SK-N-SH treated with all-trans-retinoic acid at 6 μM for 48 hours (cell line): ENCODE measurements at regions not wholly inside any gene's neighbourhood (a gene's known extent, or its start where the extent isn't known, plus 50 kb on each side); places are given as distances from the start of the nearest gene placed in this dataset.

Experiments used
- PATZ1 ChIP-seq: fragments of 250-450 bp; sonication (Bioruptor Pico); IDR thresholded peaks from 2 replicates; pipeline ENCODE4 v1.8.0; 2020; ENCODE audit warnings: mild to moderate bottlenecking, moderate library complexity, borderline replicate concordance
- PPARA ChIP-seq: fragments of 250-450 bp; sonication (Bioruptor Pico); IDR thresholded peaks from 2 replicates; pipeline ENCODE4 v1.5.0; 2020; ENCODE audit warnings: mild to moderate bottlenecking, borderline replicate concordance
- ZFP3 ChIP-seq: fragments of 250-450 bp; sonication (Bioruptor Pico); IDR thresholded peaks from 2 replicates; pipeline ENCODE4 v1.5.0; 2020; ENCODE audit warnings: mild to moderate bottlenecking, moderate library complexity
- ZNF70 ChIP-seq: fragments of 450-650 bp; formaldehyde crosslinking; IDR thresholded peaks from 2 replicates; pipeline ENCODE4 v1.5.0; 2020; ENCODE audit warnings: mild to moderate bottlenecking, moderate library complexity
- TF ChIP-seq, protein P1 (sequence below): fragments of 250-450 bp; sonication (Bioruptor Pico); IDR thresholded peaks from 2 replicates; pipeline ENCODE4 v1.8.0; 2021; ENCODE audit warnings: low read depth, mild to moderate bottlenecking, moderate library complexity, borderline replicate concordance
- TF ChIP-seq, protein P2 (sequence below): fragments of 250-450 bp; sonication (Bioruptor Pico); IDR thresholded peaks from 2 replicates; pipeline ENCODE4 v1.5.1; 2020; ENCODE audit warnings: low read depth, mild to moderate bottlenecking, moderate library complexity

DNA sequence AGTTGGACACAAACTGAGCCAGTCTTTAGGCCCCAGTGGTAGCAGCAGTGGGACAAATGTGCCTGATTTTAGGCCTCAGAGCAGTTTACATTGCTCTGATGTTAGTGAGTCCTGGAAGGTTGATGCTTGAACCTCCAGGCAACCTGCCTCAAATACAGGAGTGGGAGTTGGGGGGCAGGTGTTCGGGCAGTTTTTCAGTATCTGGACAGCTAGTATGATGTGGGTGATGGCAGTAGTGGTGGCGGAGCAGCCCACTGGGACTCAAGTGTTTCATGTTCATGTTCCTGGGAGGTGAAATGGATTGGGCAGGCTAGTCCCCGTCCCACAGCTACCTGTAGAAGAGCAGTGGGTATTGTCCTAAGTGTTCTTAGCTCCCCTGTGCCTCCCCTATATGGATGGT, 857.8 kb downstream of the JRKL start:
- TF ChIP-seq, protein P1, sequence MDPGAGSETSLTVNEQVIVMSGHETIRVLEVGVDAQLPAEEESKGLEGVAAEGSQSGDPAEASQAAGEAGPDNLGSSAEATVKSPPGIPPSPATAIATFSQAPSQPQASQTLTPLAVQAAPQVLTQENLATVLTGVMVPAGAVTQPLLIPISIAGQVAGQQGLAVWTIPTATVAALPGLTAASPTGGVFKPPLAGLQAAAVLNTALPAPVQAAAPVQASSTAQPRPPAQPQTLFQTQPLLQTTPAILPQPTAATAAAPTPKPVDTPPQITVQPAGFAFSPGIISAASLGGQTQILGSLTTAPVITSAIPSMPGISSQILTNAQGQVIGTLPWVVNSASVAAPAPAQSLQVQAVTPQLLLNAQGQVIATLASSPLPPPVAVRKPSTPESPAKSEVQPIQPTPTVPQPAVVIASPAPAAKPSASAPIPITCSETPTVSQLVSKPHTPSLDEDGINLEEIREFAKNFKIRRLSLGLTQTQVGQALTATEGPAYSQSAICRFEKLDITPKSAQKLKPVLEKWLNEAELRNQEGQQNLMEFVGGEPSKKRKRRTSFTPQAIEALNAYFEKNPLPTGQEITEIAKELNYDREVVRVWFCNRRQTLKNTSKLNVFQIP: no peak
- TF ChIP-seq PPARA: no peak
- TF ChIP-seq, protein P2, sequence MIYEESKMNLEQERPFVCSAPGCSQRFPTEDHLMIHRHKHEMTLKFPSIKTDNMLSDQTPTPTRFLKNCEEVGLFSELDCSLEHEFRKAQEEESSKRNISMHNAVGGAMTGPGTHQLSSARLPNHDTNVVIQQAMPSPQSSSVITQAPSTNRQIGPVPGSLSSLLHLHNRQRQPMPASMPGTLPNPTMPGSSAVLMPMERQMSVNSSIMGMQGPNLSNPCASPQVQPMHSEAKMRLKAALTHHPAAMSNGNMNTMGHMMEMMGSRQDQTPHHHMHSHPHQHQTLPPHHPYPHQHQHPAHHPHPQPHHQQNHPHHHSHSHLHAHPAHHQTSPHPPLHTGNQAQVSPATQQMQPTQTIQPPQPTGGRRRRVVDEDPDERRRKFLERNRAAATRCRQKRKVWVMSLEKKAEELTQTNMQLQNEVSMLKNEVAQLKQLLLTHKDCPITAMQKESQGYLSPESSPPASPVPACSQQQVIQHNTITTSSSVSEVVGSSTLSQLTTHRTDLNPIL: no peak
- TF ChIP-seq ZNF70 (CRISPR knock-in tag): no peak
- TF ChIP-seq ZFP3 (CRISPR knock-in tag): no peak
- TF ChIP-seq PATZ1 (CRISPR knock-in tag): no peak
